ENCODE measurements at regions not wholly inside any gene's neighbourhood (a gene's known extent, or its start where the extent isn't known, plus 50 kb on each side); places are given as distances from the start of the nearest gene placed in this dataset.

GRCh38 chr15:47872208-47872607 lies 154.9 kb downstream of the SEMA6D start:
- Histone ChIP-seq H3K4me1 (ENCODE audit: insufficient read depth) (peaks cover 2% of the 10 kb centered on the region), H3K9me3 (no peaks in the 10 kb centered on the region), H3K27me3 (no peaks in the 10 kb centered on the region), H3K4me3 (no peak overlapping the region), H3K27ac (peak overlapping the region in 1 of 2 donors; percentile 23), H3K36me3 (no peaks in the 10 kb centered on the region)
- TF ChIP-seq EP300 (IDR thresholded peaks at IDR 0.05), result no peak
- no peak for TF ChIP-seq POLR2A (IDR thresholded peaks at IDR 0.05)
- TF ChIP-seq CTCF (IDR thresholded peaks at IDR 0.05), result no peak
- intact Hi-C loops (cut with DNase I), result no loop called here
- no peak for DNase-seq

GRCh38 chr15:47872869-47873432 lies 155.6 kb downstream of the SEMA6D start:
- H3K9me3 ChIP-seq, result no peaks in the 10 kb centered on the region
- TF ChIP-seq CTCF (IDR thresholded peaks at IDR 0.05) (no peak), EP300 (IDR thresholded peaks at IDR 0.05) (no peak), POLR2A (IDR thresholded peaks at IDR 0.05) (no peak)
- no peaks in the 10 kb centered on the region for H3K27me3 ChIP-seq
- H3K4me1 ChIP-seq (ENCODE audit: insufficient read depth), result peaks cover 2% of the 10 kb centered on the region
- 40 to 48% (median 46%) methylated on average over 7 of the region's 7 CpGs for WGBS, 3 donors
- peak in 1 of 5 donors; percentile 37 for DNase-seq
- H3K36me3 ChIP-seq, result no peaks in the 10 kb centered on the region
- intact Hi-C loops (cut with DNase I), result no loop called here
- H3K27ac ChIP-seq, result peak overlapping the region in 1 of 2 donors; percentile 23
- H3K4me3 ChIP-seq, result no peak overlapping the region

GRCh38 chr15:47876986-47877385 lies 159.7 kb downstream of the SEMA6D start:
- intact Hi-C loops (cut with DNase I), result no loop called here
- WGBS, 3 donors, result 77 to 79% (median 78%) methylated on average over 5 of the region's 5 CpGs

GRCh38 chr15:47877836-47878235 lies 160.5 kb downstream of the SEMA6D start:
- no peak for DNase-seq
- WGBS, 3 donors, result 80 to 93% (median 82%) methylated on average over 5 of the region's 5 CpGs
- Histone ChIP-seq H3K36me3 (no peaks in the 10 kb centered on the region), H3K9me3 (no peaks in the 10 kb centered on the region), H3K27ac (no peak overlapping the region), H3K4me3 (no peak overlapping the region), H3K27me3 (no peaks in the 10 kb centered on the region), H3K4me1 (ENCODE audit: insufficient read depth) (no peaks in the 10 kb centered on the region)
- TF ChIP-seq CTCF (IDR thresholded peaks at IDR 0.05) (no peak), POLR2A (IDR thresholded peaks at IDR 0.05) (no peak), EP300 (IDR thresholded peaks at IDR 0.05) (no peak)
- intact Hi-C loops (cut with DNase I), result no loop called here

More at GRCh38 chr15:47876986-47877385, 159.7 kb downstream of the SEMA6D start:
- DNase-seq, result no peak
- Histone ChIP-seq H3K27ac (no peak overlapping the region), H3K4me3 (no peak overlapping the region), H3K9me3 (no peaks in the 10 kb centered on the region), H3K4me1 (ENCODE audit: insufficient read depth) (no peaks in the 10 kb centered on the region), H3K36me3 (no peaks in the 10 kb centered on the region), H3K27me3 (no peaks in the 10 kb centered on the region)
- TF ChIP-seq EP300 (IDR thresholded peaks at IDR 0.05), result no peak
- TF ChIP-seq POLR2A (IDR thresholded peaks at IDR 0.05), result no peak
- TF ChIP-seq CTCF (IDR thresholded peaks at IDR 0.05), result no peak

Data from ovary (tissue), 7 donors.